SK-N-SH treated with all-trans-retinoic acid at 6 μM for 48 hours (cell line): ENCODE measurements at regions not wholly inside any gene's neighbourhood (a gene's known extent, or its start where the extent isn't known, plus 50 kb on each side); places are given as distances from the start of the nearest gene placed in this dataset.
"Not testable (repeated sequence)": the region's sequence is repeated elsewhere in the genome, so short reads cannot be mapped to it uniquely, and the experiment has no call there.

ENCODE experiments used
- ATAC-seq: fragments of 200-7000 bp; cut with Tn5 transposase; 3 replicates; pipeline ENCODE4 v1.9.1; 2020; ENCODE audit warnings: mild to moderate bottlenecking, moderate library complexity
- ARNTL ChIP-seq: fragments of 450-650 bp; formaldehyde crosslinking; IDR thresholded peaks from 2 replicates; pipeline ENCODE4 v1.5.0; 2020; ENCODE audit warnings: low read depth, mild to moderate bottlenecking, moderate library complexity, borderline replicate concordance
- BACH2 ChIP-seq: fragments of 250-450 bp; sonication (Bioruptor Pico); IDR thresholded peaks from 2 replicates; pipeline ENCODE4 v1.9.0; 2021; ENCODE audit warnings: mild to moderate bottlenecking, borderline replicate concordance
- CREB5 ChIP-seq: fragments of 250-450 bp; sonication (Bioruptor Pico); IDR thresholded peaks from 2 replicates; pipeline ENCODE4 v1.5.1; 2020; ENCODE audit warnings: low read depth, mild to moderate bottlenecking, moderate library complexity
- CSDC2 ChIP-seq: fragments of 250-450 bp; sonication (Bioruptor Pico); IDR thresholded peaks from 2 replicates; pipeline ENCODE4 v1.5.0; 2020; ENCODE audit warnings: mild to moderate bottlenecking, moderate library complexity
- ESRRG ChIP-seq: fragments of 250-450 bp; sonication (Bioruptor Pico); IDR thresholded peaks from 2 replicates; pipeline ENCODE4 v1.6.1; 2021; ENCODE audit warnings: mild to moderate bottlenecking
- GLIS3 ChIP-seq: fragments of 250-450 bp; sonication (Bioruptor Pico); IDR thresholded peaks from 2 replicates; pipeline ENCODE4 v1.5.0; 2020; ENCODE audit warnings: mild to moderate bottlenecking, moderate library complexity
- ISL1 ChIP-seq: fragments of 250-450 bp; sonication (Bioruptor Pico); IDR thresholded peaks from 2 replicates; pipeline ENCODE4 v2.1.2; 2022; ENCODE audit warnings: mild to moderate bottlenecking, moderate library complexity
- PPARA ChIP-seq: fragments of 250-450 bp; sonication (Bioruptor Pico); IDR thresholded peaks from 2 replicates; pipeline ENCODE4 v1.5.0; 2020; ENCODE audit warnings: mild to moderate bottlenecking, borderline replicate concordance
- RARB ChIP-seq: fragments of 250-450 bp; sonication (Bioruptor Pico); IDR thresholded peaks from 2 replicates; pipeline ENCODE4 v1.8.0; 2021; ENCODE audit warnings: mild to moderate bottlenecking, moderate library complexity
- SNAI2 ChIP-seq: fragments of 250-450 bp; sonication (Bioruptor Pico); IDR thresholded peaks from 2 replicates; pipeline ENCODE4 v1.5.0; 2020; ENCODE audit warnings: mild to moderate bottlenecking, moderate library complexity
- TCF4 ChIP-seq: fragments of 250-450 bp; sonication (Bioruptor Pico); IDR thresholded peaks from 2 replicates; pipeline ENCODE4 v1.8.0; 2021; ENCODE audit warnings: mild to moderate bottlenecking, moderate library complexity, borderline replicate concordance
- TSHZ2 ChIP-seq: fragments of 250-450 bp; sonication (Bioruptor Pico); IDR thresholded peaks from 2 replicates; pipeline ENCODE4 v1.5.0; 2020; ENCODE audit warnings: mild to moderate bottlenecking, moderate library complexity
- ZC3H10 ChIP-seq: fragments of 250-450 bp; sonication (Bioruptor Pico); IDR thresholded peaks from 2 replicates; pipeline ENCODE4 v1.5.1; 2021; ENCODE audit warnings: mild to moderate bottlenecking, moderate library complexity
- ZFP3 ChIP-seq: fragments of 250-450 bp; sonication (Bioruptor Pico); IDR thresholded peaks from 2 replicates; pipeline ENCODE4 v1.5.0; 2020; ENCODE audit warnings: mild to moderate bottlenecking, moderate library complexity
- ZFP30 ChIP-seq: fragments of 450-650 bp; formaldehyde crosslinking; IDR thresholded peaks from 2 replicates; pipeline ENCODE4 v1.5.0; 2022; ENCODE audit warnings: mild to moderate bottlenecking, moderate library complexity
- ZNF565 ChIP-seq: fragments of 450-650 bp; formaldehyde crosslinking; conservative IDR thresholded peaks from 2 replicates; pipeline ENCODE4 v1.5.0; 2020; ENCODE audit warnings: low read depth, mild to moderate bottlenecking, moderate library complexity
- ZNF70 ChIP-seq: fragments of 450-650 bp; formaldehyde crosslinking; IDR thresholded peaks from 2 replicates; pipeline ENCODE4 v1.5.0; 2020; ENCODE audit warnings: mild to moderate bottlenecking, moderate library complexity
- ZNF8 ChIP-seq: fragments of 450-650 bp; formaldehyde crosslinking; IDR thresholded peaks from 2 replicates; pipeline ENCODE4 v1.5.0; 2020; ENCODE audit warnings: mild to moderate bottlenecking, moderate library complexity
- TF ChIP-seq, protein P1 (sequence below): fragments of 250-450 bp; sonication (Bioruptor Pico); IDR thresholded peaks from 2 replicates; pipeline ENCODE4 v1.8.0; 2021; ENCODE audit warnings: low read depth, mild to moderate bottlenecking, moderate library complexity, borderline replicate concordance
- TF ChIP-seq, protein P2 (sequence below): fragments of 250-450 bp; sonication (Bioruptor Pico); IDR thresholded peaks from 2 replicates; pipeline ENCODE4 v1.5.1; 2021; ENCODE audit warnings: mild to moderate bottlenecking, moderate library complexity

- no peak for ATAC-seq
- TF ChIP-seq ZFP30 (CRISPR knock-in tag) (no peak), CSDC2 (CRISPR knock-in tag) (no peak), ESRRG (CRISPR knock-in tag) (no peak), ZC3H10 (CRISPR knock-in tag) (no peak), ISL1 (CRISPR knock-in tag) (no peak), CREB5 (CRISPR knock-in tag) (no peak), TSHZ2 (CRISPR knock-in tag) (no peak), ZNF70 (CRISPR knock-in tag) (no peak), RARB (CRISPR knock-in tag) (no peak), GLIS3 (CRISPR knock-in tag) (no peak), PPARA (no peak), ZFP3 (CRISPR knock-in tag) (no peak), BACH2 (CRISPR knock-in tag) (no peak), ZNF8 (CRISPR knock-in tag) (no peak)
- TF ChIP-seq, protein P1, sequence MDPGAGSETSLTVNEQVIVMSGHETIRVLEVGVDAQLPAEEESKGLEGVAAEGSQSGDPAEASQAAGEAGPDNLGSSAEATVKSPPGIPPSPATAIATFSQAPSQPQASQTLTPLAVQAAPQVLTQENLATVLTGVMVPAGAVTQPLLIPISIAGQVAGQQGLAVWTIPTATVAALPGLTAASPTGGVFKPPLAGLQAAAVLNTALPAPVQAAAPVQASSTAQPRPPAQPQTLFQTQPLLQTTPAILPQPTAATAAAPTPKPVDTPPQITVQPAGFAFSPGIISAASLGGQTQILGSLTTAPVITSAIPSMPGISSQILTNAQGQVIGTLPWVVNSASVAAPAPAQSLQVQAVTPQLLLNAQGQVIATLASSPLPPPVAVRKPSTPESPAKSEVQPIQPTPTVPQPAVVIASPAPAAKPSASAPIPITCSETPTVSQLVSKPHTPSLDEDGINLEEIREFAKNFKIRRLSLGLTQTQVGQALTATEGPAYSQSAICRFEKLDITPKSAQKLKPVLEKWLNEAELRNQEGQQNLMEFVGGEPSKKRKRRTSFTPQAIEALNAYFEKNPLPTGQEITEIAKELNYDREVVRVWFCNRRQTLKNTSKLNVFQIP (CRISPR knock-in tag): no peak
- TF ChIP-seq, protein P2, sequence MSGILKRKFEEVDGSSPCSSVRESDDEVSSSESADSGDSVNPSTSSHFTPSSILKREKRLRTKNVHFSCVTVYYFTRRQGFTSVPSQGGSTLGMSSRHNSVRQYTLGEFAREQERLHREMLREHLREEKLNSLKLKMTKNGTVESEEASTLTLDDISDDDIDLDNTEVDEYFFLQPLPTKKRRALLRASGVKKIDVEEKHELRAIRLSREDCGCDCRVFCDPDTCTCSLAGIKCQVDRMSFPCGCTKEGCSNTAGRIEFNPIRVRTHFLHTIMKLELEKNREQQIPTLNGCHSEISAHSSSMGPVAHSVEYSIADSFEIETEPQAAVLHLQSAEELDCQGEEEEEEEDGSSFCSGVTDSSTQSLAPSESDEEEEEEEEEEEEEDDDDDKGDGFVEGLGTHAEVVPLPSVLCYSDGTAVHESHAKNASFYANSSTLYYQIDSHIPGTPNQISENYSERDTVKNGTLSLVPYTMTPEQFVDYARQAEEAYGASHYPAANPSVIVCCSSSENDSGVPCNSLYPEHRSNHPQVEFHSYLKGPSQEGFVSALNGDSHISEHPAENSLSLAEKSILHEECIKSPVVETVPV (CRISPR knock-in tag): no peak
These were observed 217.4 kb upstream of the COX10 start for GRCh38 chr17:13851889-13852288.

DNA sequence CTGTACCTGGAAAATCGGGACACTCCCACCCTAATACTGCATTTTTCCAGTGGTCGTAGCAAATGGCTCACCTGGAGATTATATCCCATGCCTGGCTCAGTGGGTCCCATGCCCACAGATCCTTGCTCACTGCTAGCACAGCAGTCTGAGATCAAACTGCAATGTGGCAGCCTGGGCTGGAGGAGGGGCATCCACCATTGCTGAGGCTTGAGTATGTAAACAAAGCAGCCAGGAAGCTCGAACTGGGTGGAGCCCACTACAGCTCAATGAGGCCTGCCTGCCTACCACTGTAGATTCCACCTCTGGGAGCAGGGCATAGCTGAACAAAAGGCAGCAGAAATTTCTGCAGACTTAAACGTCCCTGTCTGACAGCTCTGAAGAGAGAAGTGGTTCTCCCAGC, 213.6 kb upstream of the COX10 start:
- not testable (repeated sequence) for ATAC-seq

- no peak for ATAC-seq
- TF ChIP-seq TCF4 (CRISPR knock-in tag): no peak
- no peak for TF ChIP-seq CREB5 (CRISPR knock-in tag)
- no peak for TF ChIP-seq BACH2 (CRISPR knock-in tag)
- TF ChIP-seq ESRRG (CRISPR knock-in tag): no peak
- TF ChIP-seq ARNTL (CRISPR knock-in tag): no peak
- no peak for TF ChIP-seq SNAI2 (CRISPR knock-in tag)
- TF ChIP-seq, protein P2 (CRISPR knock-in tag): no peak
- TF ChIP-seq ZNF565: no peak
- TF ChIP-seq RARB (CRISPR knock-in tag): no peak
- no peak for TF ChIP-seq PPARA
- no peak for TF ChIP-seq ZFP3 (CRISPR knock-in tag)
- TF ChIP-seq ISL1 (CRISPR knock-in tag): no peak
These were observed 207.0 kb upstream of the COX10 start for GRCh38 chr17:13862346-13862745.
